ENCODE measurements at regions not wholly inside any gene's neighbourhood (a gene's known extent, or its start where the extent isn't known, plus 50 kb on each side); places are given as distances from the start of the nearest gene placed in this dataset.

GRCh38 chr10:63765126-63765525 lies 243.9 kb downstream of the REEP3 start (continued):
- TF ChIP-seq ZNF462 (CRISPR knock-in tag; IDR thresholded peaks at IDR 0.05) (no peak), JUNB (IDR thresholded peaks at IDR 0.05; ENCODE audit: unreplicated experiment) (no peak), ZNF331 (CRISPR knock-in tag; IDR thresholded peaks at IDR 0.05; ENCODE audit: low read depth) (no peak), EZH2phosphoT487 (IDR thresholded peaks at IDR 0.05; ENCODE audit: unreplicated experiment) (no peak), POLR2AphosphoS5 (IDR thresholded peaks at IDR 0.05; ENCODE audit: low read depth) (no peak), STAT1 (IDR thresholded peaks at IDR 0.05; ENCODE audit: unreplicated experiment) (no peak), EZH2 (IDR thresholded peaks at IDR 0.05; ENCODE audit: low read depth, unreplicated experiment) (no peak)
- TF ChIP-seq, protein P1, sequence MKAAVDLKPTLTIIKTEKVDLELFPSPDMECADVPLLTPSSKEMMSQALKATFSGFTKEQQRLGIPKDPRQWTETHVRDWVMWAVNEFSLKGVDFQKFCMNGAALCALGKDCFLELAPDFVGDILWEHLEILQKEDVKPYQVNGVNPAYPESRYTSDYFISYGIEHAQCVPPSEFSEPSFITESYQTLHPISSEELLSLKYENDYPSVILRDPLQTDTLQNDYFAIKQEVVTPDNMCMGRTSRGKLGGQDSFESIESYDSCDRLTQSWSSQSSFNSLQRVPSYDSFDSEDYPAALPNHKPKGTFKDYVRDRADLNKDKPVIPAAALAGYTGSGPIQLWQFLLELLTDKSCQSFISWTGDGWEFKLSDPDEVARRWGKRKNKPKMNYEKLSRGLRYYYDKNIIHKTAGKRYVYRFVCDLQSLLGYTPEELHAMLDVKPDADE (IDR thresholded peaks at IDR 0.05), result no peak

- Mint-ChIP-seq H3K36me3 (ENCODE audit: low read depth) (no peaks in the 10 kb centered on the region), H3K4me1 (peaks cover 11% of the 10 kb centered on the region; the same call in 2 of the 3 replicates), H3K4me3 (no peak overlapping the region), H3K9me3 (no peaks in the 10 kb centered on the region), H3K27ac (no peak overlapping the region; the same call in 1 of the 2 replicates), H3K27me3 (ENCODE audit: insufficient read depth, low read depth, poor library complexity) (peaks cover 1% of the 10 kb centered on the region)
- H3K79me2 ChIP-seq (replicated peaks; ENCODE audit: insufficient read depth), result no peaks in the 10 kb centered on the region
- TF ChIP-seq NANOG (IDR thresholded peaks at IDR 0.05; ENCODE audit: borderline replicate concordance), result no peak
- no peak for TF ChIP-seq ZNF331 (CRISPR knock-in tag; IDR thresholded peaks at IDR 0.05; ENCODE audit: low read depth)
- peak overlapping the region; percentile 50; the same call in 1 of the 2 replicates for H2AFZ ChIP-seq
- H3K27me3 ChIP-seq (ENCODE audit: insufficient read depth), result no peaks in the 10 kb centered on the region
- H4K20me1 ChIP-seq (replicated peaks; ENCODE audit: insufficient read depth), result no peaks in the 10 kb centered on the region
- H3F3A ChIP-seq (replicated peaks; ENCODE audit: low read depth), result no peaks in the 10 kb centered on the region
- H3K9me2 ChIP-seq (ENCODE audit: insufficient read depth), result peaks cover 5% of the 10 kb centered on the region; the same call in 1 of the 2 replicates
- no peak overlapping the region for H3K27ac ChIP-seq (ENCODE audit: low read depth)
- no peak overlapping the region for H3K4me3 ChIP-seq
- H3K36me3 ChIP-seq (ENCODE audit: insufficient read depth), result no peaks in the 10 kb centered on the region
- ATAC-seq (no peak; the same call in 2 of the 3 replicates), DNase-seq (ENCODE audit: low spot score) (peak; percentile 18)
- H3K4me2 ChIP-seq, result 0 out of 2 replicates have a peak overlapping the region, but pooled peaks have one; percentile 11
- H3K4me1 ChIP-seq (ENCODE audit: insufficient read depth), result peaks cover 8% of the 10 kb centered on the region
These were observed 245.5 kb downstream of the REEP3 start for GRCh38 chr10:63766745-63767137.
